GM18505 (cell line): ENCODE measurements at regions not wholly inside any gene's neighbourhood (a gene's known extent, or its start where the extent isn't known, plus 50 kb on each side); places are given as distances from the start of the nearest gene placed in this dataset.

Experiments used
- ATAC-seq: cut with Tn5 transposase; IDR thresholded peaks from one replicate; pipeline ENCODE4 v1.9.1; 2021; ENCODE audit not compliant: unreplicated experiment
- POLR2A ChIP-seq: IDR thresholded peaks from 4 replicates; pipeline ENCODE4 v1.6.1; 2011; ENCODE audit warnings: borderline replicate concordance; ENCODE audit not compliant: insufficient read depth, insufficient read length; ENCODE audit errors: extremely low read depth

DNA sequence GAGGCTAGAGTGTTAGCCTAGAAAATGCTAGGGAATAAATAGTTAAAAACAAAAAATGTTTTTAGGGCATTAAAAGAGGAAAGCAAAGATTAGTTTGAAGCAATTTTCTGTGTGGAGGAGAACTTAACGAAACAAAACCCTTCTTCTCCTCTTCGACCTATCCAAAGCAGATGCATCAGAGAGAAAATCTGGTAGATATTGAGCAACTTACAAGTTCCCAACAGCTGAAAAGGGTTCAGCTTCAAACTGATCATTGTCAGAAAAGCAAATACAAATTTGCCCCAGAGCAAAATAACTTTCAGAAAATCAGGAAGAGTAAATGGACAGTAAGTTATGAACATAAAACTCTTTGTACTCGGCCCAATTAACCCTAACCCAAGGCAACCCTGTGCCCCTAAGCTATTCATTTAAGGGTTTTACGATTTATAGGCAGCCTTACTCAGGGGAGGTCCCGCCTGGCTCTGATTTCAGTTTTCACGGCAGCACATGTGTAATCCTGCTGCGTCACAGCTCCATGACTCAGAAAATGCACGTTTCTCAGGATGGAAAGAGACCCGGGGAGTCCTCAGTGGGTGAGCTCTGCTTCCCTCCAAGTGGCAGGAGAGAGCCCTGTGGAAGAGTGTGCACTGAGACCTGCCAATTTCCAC is 405.7 kb upstream of the SALL1 start:
- no peak for ATAC-seq
- TF ChIP-seq POLR2A: no peak

DNA sequence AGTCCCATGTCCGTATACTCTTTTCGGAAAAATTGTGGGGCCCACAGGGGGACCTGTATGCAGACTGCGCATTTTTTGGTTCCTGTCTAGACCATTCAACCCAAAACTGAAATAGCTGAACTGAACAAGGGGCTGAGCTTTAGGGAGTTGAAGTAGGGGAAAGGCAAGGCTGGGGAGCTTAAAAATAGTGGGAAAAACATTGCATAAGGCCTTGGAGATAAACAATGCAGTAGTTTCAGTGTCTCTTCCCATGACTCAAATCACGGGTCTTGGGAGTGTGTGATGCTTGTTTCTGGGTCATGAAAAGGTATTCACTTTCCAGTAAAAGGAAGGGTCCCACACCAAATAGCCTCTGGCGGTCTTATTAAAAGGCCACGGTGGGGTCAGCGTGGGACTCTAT is 402.8 kb upstream of the SALL1 start:
- no peak for ATAC-seq
- TF ChIP-seq POLR2A: no peak

DNA sequence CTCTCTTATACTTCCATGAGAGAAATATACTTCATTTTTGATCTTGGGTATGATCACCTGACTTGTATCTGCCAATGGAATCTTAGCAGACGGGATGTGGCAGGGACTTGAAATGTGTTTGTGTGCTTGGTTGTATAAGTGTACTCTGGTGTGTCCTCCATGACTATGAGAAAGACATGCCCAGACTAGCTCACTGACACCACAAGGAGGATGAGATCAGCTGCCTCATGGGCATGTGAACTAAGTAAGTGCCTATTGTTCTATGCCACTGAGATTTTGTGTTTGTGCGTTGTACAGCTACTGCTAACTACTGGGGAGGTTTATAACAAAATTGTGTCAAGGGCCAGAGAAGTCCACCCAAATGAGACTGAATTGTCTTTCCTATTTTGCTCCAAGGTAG is 402.2 kb upstream of the SALL1 start:
- no peak for TF ChIP-seq POLR2A
- ATAC-seq: no peak

DNA sequence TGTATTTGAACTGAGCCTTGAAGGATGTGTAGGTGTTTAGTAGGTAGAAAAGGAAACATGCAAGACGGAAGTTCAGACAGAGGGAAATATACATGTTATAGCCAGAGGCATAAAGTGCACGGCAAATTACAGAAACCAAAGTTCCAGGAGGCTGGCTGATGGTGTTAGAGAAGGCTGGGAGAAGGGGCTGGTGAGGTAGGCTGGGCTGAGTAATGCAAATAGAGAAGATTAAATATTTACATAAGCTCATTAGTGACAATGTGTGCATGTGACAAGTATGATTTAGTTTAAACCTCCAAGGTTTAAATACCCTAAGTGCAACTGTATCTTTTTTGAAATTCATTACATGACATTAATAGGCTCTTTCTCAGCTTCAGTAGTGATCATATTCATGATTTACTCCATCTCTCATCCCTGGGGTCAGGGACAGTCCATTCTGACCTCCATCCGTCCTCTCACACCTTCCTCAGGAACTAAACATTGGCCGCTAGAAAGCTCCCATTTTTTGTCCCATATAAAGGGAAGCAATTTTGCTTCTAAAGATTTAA is 399.8 kb upstream of the SALL1 start:
- TF ChIP-seq POLR2A: no peak
- ATAC-seq: no peak

DNA sequence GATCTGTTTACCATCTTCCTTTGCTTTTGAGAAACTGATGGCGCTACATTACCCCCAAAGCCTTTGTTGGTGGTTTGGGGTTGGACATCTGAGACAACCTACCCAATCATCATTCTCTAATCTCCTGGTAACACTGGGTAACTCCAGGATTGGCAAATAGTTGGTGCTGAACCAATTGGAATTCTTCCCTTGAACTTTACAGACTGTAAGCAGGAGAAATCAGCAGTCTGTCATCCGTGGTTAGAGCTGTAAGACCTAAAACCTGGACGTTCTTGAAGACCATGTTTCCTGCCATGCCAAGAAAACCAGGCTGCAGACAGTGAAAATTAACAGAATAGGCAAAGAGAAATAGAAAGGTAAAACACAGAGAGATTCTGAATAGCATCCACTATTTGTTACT is 398.8 kb upstream of the SALL1 start:
- ATAC-seq: no peak
- no peak for TF ChIP-seq POLR2A

DNA sequence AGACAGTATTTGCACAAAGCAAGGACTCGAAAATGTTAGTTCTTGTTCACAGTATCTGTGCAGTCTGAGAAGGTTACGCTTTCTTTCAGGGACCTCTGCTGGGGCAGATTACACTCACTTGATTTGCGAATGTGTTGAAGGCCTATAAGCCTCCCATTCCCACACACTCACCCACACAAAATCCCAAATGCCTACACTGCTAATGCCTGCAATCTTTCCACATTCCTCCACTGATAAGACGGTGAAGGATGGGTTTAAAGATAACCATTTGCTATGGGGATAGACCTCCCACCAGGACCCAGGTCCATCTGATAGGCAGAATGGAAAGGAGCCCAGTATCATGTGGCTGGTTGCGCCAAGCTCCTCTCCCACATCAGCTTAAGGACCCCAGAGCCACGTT is 394.9 kb upstream of the SALL1 start:
- no peak for TF ChIP-seq POLR2A
- no peak for ATAC-seq

DNA sequence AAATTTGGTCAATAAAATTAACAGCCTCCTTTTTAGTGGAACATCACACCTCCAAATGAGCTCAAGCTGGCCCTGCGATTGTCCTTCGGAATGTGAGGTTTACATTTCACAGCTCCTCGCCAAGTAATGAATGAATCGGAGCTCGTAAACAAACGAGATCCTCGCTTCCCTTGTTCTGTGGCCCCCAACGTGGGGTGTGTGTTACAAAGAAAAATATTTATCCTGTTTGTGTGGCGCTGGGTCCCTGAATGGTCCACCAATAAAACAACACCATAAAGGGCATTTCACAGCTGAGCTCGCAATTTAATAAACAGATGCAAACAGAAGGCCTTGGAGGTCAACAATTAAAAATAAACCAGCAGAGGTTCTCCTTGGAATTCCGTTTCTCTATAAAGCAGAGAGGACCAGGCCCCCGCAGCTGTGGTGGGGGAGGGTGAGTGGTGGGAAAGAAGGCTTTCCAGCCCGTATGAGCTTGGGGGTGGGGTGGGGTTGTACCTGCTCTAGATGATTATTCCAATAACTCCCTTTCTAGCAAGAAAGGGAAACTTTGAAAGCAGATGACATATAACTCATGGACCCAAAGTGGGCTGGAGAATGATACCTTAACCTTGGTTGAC is 393.9 kb upstream of the SALL1 start:
- no peak for ATAC-seq
- TF ChIP-seq POLR2A: no peak

DNA sequence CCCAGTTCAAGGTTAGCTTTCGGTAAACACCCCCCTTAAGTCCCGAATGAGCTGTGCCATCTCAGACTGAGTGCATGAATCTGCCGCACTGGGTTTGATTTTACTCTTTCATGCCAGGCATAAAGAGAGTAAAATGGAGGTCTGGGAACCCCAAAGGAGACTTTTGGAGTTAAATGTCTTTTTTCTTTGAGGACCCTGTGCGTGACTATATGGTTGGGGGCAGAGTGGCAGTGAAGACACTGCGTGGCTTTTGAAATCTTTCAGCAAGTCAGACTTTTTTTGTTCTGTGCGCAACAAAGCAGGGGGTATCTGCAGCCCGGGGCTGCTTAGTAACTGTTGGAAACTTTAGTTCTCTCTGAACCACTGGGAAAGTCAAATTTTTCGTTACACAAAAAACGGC is 392.9 kb upstream of the SALL1 start:
- TF ChIP-seq POLR2A: no peak
- ATAC-seq: no peak

DNA sequence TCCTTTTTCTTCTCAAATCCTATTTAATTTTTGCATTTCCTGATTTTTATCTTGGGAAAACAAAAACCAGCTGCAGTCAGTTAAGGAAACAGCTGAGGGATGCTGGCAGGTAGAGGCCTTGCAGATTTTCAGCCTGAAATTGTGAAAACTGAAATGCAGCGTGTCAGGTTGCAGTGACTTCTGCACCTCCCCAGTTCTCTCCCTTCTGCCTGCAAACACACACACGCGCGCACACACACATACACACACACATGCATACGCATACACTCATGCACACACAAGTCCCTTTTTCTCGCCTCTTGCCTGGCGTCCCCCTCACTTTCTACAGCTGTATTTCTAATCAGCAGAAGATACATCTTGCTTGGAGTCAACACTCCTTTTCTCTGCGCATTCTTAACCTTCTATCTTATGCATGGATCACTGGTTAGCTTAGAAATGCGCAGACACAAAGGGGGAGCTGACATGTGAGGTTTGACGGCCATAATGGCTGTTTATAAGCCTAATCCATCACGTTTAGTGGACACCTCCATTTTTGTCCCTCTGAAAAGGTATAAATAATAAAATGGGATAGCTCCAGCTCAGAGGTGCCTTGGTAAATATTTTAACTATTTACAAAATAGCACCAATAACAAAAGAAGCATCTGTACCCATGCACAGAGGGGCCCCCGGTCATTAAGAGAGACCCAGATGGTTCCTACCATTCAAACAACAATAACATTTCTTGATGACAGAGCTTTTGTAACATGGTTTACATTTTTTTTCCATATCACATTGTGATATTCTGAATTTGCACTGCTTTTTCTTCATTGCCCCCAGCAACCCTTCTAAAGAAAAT is 392.1 kb upstream of the SALL1 start:
- ATAC-seq: no peak
- TF ChIP-seq POLR2A: no peak

DNA sequence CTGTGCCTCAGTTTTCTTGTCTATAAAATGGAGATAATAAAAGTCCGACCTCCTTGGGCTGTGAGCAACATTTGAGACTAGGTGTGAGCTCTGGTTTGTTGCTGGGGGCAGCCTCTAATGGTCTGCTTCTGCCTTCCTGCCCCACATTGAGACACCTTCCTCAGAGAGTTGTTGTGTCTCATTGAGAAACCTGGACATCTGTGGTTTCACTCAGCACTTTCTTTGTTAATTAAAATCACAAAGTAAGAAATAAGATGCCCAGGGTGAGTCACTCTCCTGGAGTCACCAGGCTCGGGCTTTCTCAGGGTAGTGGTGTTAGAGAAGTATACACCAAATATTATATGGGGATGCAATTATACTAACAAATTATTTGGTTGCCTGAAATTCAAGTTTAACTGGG is 389.2 kb upstream of the SALL1 start:
- no peak for ATAC-seq
- TF ChIP-seq POLR2A: no peak

DNA sequence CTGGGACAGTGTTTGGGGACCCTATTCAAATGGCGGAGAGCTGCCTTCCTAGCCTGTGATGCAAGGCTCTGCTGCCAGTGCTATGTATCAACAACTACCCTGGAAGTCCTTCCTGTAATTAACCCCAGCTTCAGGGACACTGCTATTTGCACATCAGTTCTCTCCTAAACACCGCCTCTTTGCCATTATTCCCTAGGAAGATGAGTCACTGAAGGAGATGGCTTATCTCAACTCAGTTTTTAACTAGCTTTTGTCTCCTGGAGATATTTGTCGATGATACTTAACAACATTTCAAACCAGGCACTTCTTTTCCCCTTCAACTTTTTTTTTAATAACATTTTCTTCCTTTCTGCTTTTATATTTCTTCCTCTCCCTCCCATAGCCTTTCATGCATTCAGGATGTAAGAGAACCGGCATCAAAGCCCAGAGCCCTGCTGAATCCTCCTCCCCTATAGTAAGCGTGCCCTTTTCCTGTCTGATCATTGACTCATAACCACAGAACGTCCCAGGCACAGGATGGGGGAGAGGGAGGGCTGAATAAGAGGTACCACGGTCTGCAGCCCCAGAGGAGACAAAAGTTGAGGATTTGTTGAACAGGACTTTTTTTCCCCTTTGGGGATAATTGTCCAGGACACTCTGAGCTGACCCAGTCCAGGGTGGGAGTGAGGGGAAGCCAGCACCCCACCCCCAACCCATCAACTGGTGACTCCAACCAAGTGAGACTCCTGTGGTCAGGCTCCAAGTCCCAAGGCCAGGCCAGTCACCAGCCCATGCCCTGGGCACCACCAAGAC is 387.8 kb upstream of the SALL1 start:
- TF ChIP-seq POLR2A: no peak
- ATAC-seq: no peak

DNA sequence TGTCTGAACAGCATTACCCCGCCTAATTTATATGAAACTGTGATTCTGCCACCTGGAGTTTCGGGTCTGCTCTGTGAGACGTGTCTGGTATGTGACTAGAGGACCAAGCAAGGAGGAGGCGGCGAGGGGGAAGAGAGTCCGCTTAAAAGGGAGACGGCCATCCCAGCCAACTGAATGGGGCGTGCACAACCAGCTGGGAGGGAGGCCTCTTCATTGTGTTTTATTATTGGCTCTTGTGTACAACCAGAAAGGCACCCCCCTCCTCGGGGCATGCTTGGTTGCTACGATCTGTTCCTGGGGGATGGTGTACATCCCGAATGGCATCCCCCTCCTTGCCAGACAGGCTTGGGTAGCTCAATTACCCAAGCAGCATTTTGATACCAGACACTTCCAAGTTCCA is 384.5 kb upstream of the SALL1 start:
- TF ChIP-seq POLR2A: no peak
- no peak for ATAC-seq

DNA sequence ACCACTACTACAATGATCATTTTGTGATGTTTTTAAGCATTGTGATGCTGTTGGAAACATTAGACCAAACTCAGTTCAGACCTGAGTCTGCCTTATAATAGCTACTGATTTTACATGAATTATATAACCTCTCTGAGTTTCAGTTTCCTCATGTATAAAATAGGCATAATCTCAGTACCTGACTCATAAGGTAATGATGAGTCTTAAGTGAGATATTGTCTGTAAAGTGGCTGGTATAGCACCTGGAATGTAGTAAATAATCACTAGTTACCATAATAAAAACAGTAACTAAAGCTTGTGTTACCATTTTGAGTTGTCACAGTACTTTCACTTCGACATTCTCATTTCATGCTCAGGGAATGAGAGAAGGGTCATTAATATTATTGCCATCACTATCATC is 381.5 kb upstream of the SALL1 start:
- ATAC-seq: no peak
- TF ChIP-seq POLR2A: no peak

DNA sequence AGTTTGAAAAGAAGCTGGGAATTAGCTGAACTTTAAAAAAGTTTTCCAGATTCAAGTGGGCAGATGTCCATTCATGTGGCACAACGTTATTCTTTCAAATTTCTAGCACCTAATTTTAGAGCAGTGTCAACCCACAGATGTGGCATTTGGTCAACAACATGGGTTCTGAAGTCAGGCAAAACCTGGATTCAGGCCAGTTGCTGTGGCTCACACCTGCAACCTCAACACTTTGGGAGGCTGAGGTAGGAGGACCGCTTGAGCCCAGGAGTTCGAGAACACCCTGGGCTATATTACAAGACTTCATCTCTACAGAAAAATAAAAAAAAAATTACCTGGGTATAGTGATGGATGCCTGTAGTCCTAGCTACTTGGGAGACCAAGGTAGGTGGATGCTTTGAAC is 380.2 kb upstream of the SALL1 start:
- no peak for ATAC-seq
- TF ChIP-seq POLR2A: no peak

DNA sequence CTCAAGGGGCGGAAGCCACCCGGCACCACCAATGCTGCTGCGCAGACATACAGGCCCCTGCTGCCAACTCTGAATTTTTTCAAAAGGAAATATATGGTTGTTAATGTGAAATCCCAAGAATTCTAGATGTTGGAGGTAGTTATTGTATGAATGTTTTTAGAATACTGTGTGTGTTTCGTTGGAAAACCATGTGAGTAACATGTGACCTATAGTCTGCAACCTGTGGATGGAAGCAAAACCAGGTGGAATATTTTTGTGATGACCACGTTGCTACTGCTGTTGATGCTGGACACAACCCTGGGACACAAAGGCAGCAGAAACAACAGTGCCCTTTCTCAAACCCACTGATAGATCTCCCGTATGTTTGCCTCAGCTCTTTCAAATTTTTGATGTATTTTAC is 376.3 kb upstream of the SALL1 start:
- TF ChIP-seq POLR2A: no peak
- ATAC-seq: no peak
